HG02852 (cell line): ENCODE measurements at regions not wholly inside any gene's neighbourhood (a gene's known extent, or its start where the extent isn't known, plus 50 kb on each side); places are given as distances from the start of the nearest gene placed in this dataset.

ENCODE experiments used
- ATAC-seq: cut with Tn5 transposase; IDR thresholded peaks from one replicate; pipeline ENCODE4 v1.9.1; 2021; ENCODE audit warnings: mild to moderate bottlenecking, moderate library complexity; ENCODE audit not compliant: unreplicated experiment

GRCh38 chr1:83813576-83813975 is 185.4 kb downstream of the TTLL7 start:
- no peak for ATAC-seq

- ATAC-seq: no peak
Observed at GRCh38 chr1:83810144-83810543, 188.8 kb downstream of the TTLL7 start.

- no peak for ATAC-seq
Observed at GRCh38 chr1:83808536-83808935, 190.4 kb downstream of the TTLL7 start.

GRCh38 chr1:83807821-83808220 is 191.1 kb downstream of the TTLL7 start:
- ATAC-seq: no peak

- no peak for ATAC-seq
Observed at GRCh38 chr1:83807231-83807630, 191.7 kb downstream of the TTLL7 start.

GRCh38 chr1:83805921-83806320 is 193.0 kb downstream of the TTLL7 start:
- no peak for ATAC-seq

GRCh38 chr1:83802460-83803152 is 196.3 kb downstream of the TTLL7 start:
- ATAC-seq: no peak

GRCh38 chr1:83802023-83802422 is 196.9 kb downstream of the TTLL7 start:
- no peak for ATAC-seq

GRCh38 chr1:83800066-83800465 is 198.9 kb downstream of the TTLL7 start:
- no peak for ATAC-seq

- ATAC-seq: no peak
Observed at GRCh38 chr1:83799594-83799993, 199.3 kb downstream of the TTLL7 start.

GRCh38 chr1:83798965-83799364 is 200.0 kb downstream of the TTLL7 start:
- ATAC-seq: no peak

GRCh38 chr1:83796409-83796808 is 202.5 kb downstream of the TTLL7 start:
- ATAC-seq: no peak

GRCh38 chr1:83794384-83794783 is 204.5 kb downstream of the TTLL7 start:
- peak; percentile 95 for ATAC-seq

- ATAC-seq: peak; percentile 38
Observed at GRCh38 chr1:83791821-83792437, 207.0 kb downstream of the TTLL7 start.

GRCh38 chr1:83790446-83790845 is 208.5 kb downstream of the TTLL7 start:
- no peak for ATAC-seq

GRCh38 chr1:83787246-83787998 is 211.5 kb downstream of the TTLL7 start:
- ATAC-seq: no peak

- ATAC-seq: no peak
Observed at GRCh38 chr1:83781667-83782066, 217.3 kb downstream of the TTLL7 start.

GRCh38 chr1:83779565-83779964 is 219.4 kb downstream of the TTLL7 start:
- no peak for ATAC-seq

GRCh38 chr1:83777758-83778101 is 221.2 kb downstream of the TTLL7 start:
- ATAC-seq: no peak

- no peak for ATAC-seq
Observed at GRCh38 chr1:83776913-83777757, 221.8 kb downstream of the TTLL7 start.

GRCh38 chr1:83775977-83776603 is 222.8 kb downstream of the TTLL7 start:
- no peak for ATAC-seq
